HL-60 (cell line): ENCODE measurements at regions not wholly inside any gene's neighbourhood (a gene's known extent, or its start where the extent isn't known, plus 50 kb on each side); places are given as distances from the start of the nearest gene placed in this dataset.

ENCODE experiments used
- DNase-seq, 2 experiments: peaks; one replicate each; pipeline ENCODE4 v3.0.0-alpha.2; 2010 to 2020; ENCODE audit warnings: low read depth in 1 of 2, low spot score in 1 of 2
- H3K27ac ChIP-seq: fragments of 250-450 bp; sonication (Bioruptor Pico); replicated peaks from 2 replicates; pipeline ENCODE4 v1.5.1; 2020; ENCODE audit warnings: mild to moderate bottlenecking, moderate library complexity
- H3K27me3 ChIP-seq: fragments of 250-450 bp; sonication (Bioruptor Pico); 2 replicates; pipeline ENCODE4 v1.5.1; 2021; ENCODE audit warnings: mild to moderate bottlenecking, moderate library complexity; ENCODE audit not compliant: insufficient read depth, poor library complexity, severe bottlenecking
- H3K4me3 ChIP-seq: replicated peaks from 2 replicates; pipeline ENCODE4 v1.5.1; 2011; ENCODE audit warnings: mild to moderate bottlenecking, control low read depth, low read length; ENCODE audit not compliant: insufficient read depth
- CTCF ChIP-seq: IDR thresholded peaks from one replicate; pipeline ENCODE4 v1.5.1; 2011; ENCODE audit warnings: low read length, control low read depth, inconsistent platforms; ENCODE audit not compliant: insufficient read depth
- GABPA ChIP-seq: IDR thresholded peaks from 2 replicates; pipeline ENCODE4 v1.6.1; 2012; ENCODE audit warnings: low read depth
- POLR2AphosphoS5 ChIP-seq: IDR thresholded peaks from 2 replicates; pipeline ENCODE4 v1.6.1; 2012; ENCODE audit warnings: low read depth
- REST ChIP-seq: IDR thresholded peaks from 2 replicates; pipeline ENCODE4 v1.6.1; 2012; ENCODE audit warnings: low read depth; ENCODE audit not compliant: insufficient replicate concordance
- SPI1 ChIP-seq: IDR thresholded peaks from 2 replicates; pipeline ENCODE4 v1.6.1; 2012; ENCODE audit warnings: low read depth, mild to moderate bottlenecking, borderline replicate concordance

GRCh38 chr4:14333616-14334015 is 668.7 kb upstream of the CPEB2 start:
- DNase-seq = no peak
- TF ChIP-seq GABPA (no peak), POLR2AphosphoS5 (no peak), REST (no peak), SPI1 (no peak), CTCF (no peak)

GRCh38 chr4:14334166-14334565 is 668.1 kb upstream of the CPEB2 start:
- no peak overlapping the region for H3K27ac ChIP-seq

More at GRCh38 chr4:14333616-14334015, 668.7 kb upstream of the CPEB2 start:
- Histone ChIP-seq H3K27ac (no peak overlapping the region), H3K4me3 (no peak overlapping the region), H3K27me3 (no peaks in the 10 kb centered on the region)

GRCh38 chr4:14335872-14336271 is 666.4 kb upstream of the CPEB2 start:
- no peak overlapping the region for H3K4me3 ChIP-seq
- no peak for DNase-seq
- TF ChIP-seq REST = no peak
- TF ChIP-seq CTCF = no peak
- no peak for TF ChIP-seq GABPA
- TF ChIP-seq SPI1 = no peak
- no peak for TF ChIP-seq POLR2AphosphoS5
- no peaks in the 10 kb centered on the region for H3K27me3 ChIP-seq
- H3K27ac ChIP-seq = no peak overlapping the region

More at GRCh38 chr4:14334166-14334565, 668.1 kb upstream of the CPEB2 start:
- no peaks in the 10 kb centered on the region for H3K27me3 ChIP-seq
- DNase-seq = no peak
- no peak overlapping the region for H3K4me3 ChIP-seq
- no peak for TF ChIP-seq POLR2AphosphoS5
- no peak for TF ChIP-seq GABPA
- no peak for TF ChIP-seq REST
- no peak for TF ChIP-seq CTCF
- TF ChIP-seq SPI1 = no peak
